ENCODE measurements at regions not wholly inside any gene's neighbourhood (a gene's known extent, or its start where the extent isn't known, plus 50 kb on each side); places are given as distances from the start of the nearest gene placed in this dataset.

DNA sequence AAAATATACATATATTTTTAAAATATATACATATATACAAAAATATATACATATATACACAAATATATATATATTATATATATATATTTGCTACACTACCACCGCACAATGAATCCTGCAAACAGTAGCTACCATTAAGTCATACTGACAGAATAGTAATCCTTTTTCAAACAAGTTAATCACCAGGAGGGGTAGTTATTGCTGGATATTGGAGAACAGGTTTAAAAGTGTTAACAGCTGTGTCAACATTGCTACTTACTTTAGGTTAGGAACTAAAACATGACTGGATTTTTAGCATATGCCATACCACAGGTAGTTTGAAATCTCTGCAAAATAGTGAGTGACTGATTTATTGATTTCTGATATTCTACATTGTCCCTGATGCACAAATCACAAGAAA is 529.1 kb upstream of the CDH7 start:
- H3K4me1 Mint-ChIP-seq, result no peaks in the 10 kb centered on the region
- no peak for DNase-seq (ENCODE audit: low spot score in 2 of 2, unreplicated experiment in 2 of 2)
- no peak overlapping the region for H3K27ac Mint-ChIP-seq
- H3K36me3 Mint-ChIP-seq, result no peaks in the 10 kb centered on the region
- no peak overlapping the region for H3K4me3 Mint-ChIP-seq
- no peaks in the 10 kb centered on the region for H3K9me3 Mint-ChIP-seq
- peaks cover 16% of the 10 kb centered on the region for H3K27me3 Mint-ChIP-seq (ENCODE audit: low read depth)
- TF ChIP-seq, protein P1, sequence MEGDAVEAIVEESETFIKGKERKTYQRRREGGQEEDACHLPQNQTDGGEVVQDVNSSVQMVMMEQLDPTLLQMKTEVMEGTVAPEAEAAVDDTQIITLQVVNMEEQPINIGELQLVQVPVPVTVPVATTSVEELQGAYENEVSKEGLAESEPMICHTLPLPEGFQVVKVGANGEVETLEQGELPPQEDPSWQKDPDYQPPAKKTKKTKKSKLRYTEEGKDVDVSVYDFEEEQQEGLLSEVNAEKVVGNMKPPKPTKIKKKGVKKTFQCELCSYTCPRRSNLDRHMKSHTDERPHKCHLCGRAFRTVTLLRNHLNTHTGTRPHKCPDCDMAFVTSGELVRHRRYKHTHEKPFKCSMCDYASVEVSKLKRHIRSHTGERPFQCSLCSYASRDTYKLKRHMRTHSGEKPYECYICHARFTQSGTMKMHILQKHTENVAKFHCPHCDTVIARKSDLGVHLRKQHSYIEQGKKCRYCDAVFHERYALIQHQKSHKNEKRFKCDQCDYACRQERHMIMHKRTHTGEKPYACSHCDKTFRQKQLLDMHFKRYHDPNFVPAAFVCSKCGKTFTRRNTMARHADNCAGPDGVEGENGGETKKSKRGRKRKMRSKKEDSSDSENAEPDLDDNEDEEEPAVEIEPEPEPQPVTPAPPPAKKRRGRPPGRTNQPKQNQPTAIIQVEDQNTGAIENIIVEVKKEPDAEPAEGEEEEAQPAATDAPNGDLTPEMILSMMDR (IDR thresholded peaks at IDR 0.05; ENCODE audit: unreplicated experiment), result no peak

DNA sequence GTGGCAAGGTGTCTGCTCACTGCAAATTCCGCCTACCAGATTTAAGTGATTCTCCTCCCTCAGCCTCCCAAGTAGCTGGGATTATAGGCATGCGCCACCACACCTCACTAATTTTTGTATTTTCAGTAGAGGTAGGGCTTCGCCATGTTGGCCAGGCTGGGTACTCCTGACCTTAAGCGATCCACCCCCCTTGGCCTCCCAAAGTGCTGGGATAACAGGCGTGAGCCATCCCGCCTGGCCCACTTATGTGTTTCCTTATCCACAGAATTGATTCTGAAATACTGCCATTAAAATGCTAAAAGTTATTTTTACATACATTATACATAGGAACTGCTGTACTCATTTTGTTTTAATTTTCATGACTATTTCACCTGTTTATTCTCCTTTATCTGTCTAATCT is 529.7 kb upstream of the CDH7 start:
- H3K36me3 Mint-ChIP-seq, result no peaks in the 10 kb centered on the region
- no peak for DNase-seq (ENCODE audit: low spot score in 2 of 2, unreplicated experiment in 2 of 2)
- H3K4me3 Mint-ChIP-seq, result no peak overlapping the region
- no peak overlapping the region for H3K27ac Mint-ChIP-seq
- H3K4me1 Mint-ChIP-seq, result no peaks in the 10 kb centered on the region
- TF ChIP-seq, protein P1 (IDR thresholded peaks at IDR 0.05; ENCODE audit: unreplicated experiment), result no peak
- no peaks in the 10 kb centered on the region for H3K9me3 Mint-ChIP-seq
- peaks cover 16% of the 10 kb centered on the region for H3K27me3 Mint-ChIP-seq (ENCODE audit: low read depth)

DNA sequence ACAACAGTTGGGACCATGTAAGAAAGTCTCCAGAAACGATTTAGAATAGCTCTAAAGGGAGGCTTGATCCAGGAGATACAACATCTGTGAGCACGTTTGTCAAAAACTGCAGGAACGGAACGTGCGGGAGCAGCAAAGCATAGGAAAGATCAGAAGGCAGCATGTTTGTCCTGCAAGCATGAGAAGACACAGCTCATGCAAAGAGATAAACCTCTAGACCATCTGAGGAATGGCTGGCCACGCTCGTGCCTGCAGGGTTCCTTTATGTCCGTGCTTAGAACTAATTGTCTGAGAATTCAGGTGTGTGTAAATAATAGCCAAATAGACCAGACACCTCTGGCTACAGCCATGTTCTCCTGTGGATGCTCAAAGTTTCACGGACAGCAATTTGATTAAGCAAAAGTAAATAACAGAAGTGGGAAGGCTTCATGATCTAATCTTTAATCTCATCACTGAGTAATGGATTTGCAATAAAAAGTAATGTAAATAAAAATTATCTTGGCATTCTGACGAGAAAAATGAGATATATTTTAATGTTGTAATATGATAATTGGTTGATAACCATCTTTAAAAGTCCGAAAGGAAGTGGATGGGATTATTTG is 534.8 kb upstream of the CDH7 start:
- Mint-ChIP-seq H3K4me1 (peaks cover 2% of the 10 kb centered on the region), H3K4me3 (no peak overlapping the region), H3K27me3 (ENCODE audit: low read depth) (peaks cover 28% of the 10 kb centered on the region), H3K9me3 (no peaks in the 10 kb centered on the region), H3K36me3 (no peaks in the 10 kb centered on the region), H3K27ac (no peak overlapping the region)
- no peak for DNase-seq (ENCODE audit: low spot score in 2 of 2, unreplicated experiment in 2 of 2)
- TF ChIP-seq, protein P1 (IDR thresholded peaks at IDR 0.05; ENCODE audit: unreplicated experiment), result no peak

DNA sequence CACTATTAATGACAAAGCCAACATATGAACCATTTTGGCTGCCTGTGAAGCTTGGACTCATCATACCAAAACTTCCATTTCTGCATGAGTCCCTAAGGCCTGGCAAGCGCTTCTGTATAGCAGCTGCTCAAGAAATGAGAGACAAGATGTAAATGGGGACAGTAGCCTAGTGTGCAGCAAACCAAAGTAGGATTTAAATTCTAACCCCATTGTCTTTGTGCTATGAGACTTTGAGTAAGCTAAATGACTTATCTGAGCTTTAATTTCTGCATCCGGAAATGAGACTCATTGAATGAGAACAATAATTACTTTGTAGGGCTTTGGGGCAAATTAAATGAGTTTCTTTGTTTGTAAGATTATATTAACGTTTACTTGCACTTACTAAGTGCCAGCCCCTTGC is 536.4 kb upstream of the CDH7 start:
- Mint-ChIP-seq H3K36me3 (no peaks in the 10 kb centered on the region), H3K9me3 (no peaks in the 10 kb centered on the region), H3K27me3 (ENCODE audit: low read depth) (peaks cover 27% of the 10 kb centered on the region), H3K4me3 (no peak overlapping the region), H3K4me1 (peaks cover 2% of the 10 kb centered on the region), H3K27ac (no peak overlapping the region)
- no peak for DNase-seq (ENCODE audit: low spot score in 2 of 2, unreplicated experiment in 2 of 2)
- TF ChIP-seq, protein P1 (IDR thresholded peaks at IDR 0.05; ENCODE audit: unreplicated experiment), result no peak

DNA sequence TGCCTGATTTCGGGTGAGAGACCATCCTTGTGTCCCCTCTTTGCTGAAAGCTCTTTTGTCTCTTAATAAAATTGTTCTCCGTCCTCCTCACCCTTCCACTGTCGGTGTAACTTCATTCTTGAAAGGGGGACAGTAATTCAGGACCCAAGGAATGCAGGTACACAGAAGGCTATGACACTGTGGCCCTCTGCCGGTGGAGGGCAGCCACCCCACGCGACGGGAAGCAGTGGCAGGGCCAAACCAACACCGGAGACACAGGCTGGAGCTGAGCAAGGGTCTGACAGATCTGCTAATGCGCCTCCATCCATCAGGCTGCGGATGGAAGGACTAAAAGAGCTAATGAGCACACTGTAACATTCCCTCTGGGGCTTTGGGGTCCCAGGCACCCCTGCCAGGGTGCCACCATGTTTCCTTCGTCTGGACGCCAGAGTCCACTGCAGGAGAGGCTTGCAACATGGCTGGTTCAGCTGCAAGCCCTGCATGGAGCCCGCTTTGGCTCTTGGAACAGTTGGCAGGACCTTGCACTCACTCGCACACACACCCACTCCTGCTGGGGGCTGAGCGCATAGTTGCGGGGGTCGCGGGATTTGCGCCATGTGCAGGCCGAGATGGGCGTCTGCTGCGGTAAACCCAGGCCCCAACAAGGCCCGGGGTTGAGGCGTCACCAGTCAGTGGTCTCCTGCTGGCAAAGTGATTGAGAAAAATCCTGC is 544.1 kb upstream of the CDH7 start:
- no peaks in the 10 kb centered on the region for H3K36me3 Mint-ChIP-seq
- no peak for DNase-seq (ENCODE audit: low spot score in 2 of 2, unreplicated experiment in 2 of 2)
- H3K9me3 Mint-ChIP-seq, result no peaks in the 10 kb centered on the region
- no peaks in the 10 kb centered on the region for H3K4me1 Mint-ChIP-seq
- no peak overlapping the region for H3K27ac Mint-ChIP-seq
- H3K4me3 Mint-ChIP-seq, result no peak overlapping the region
- peaks cover 2% of the 10 kb centered on the region for H3K27me3 Mint-ChIP-seq (ENCODE audit: low read depth)
- TF ChIP-seq, protein P1 (IDR thresholded peaks at IDR 0.05; ENCODE audit: unreplicated experiment), result no peak
